Neuronal stem cell (in vitro differentiated cells): ENCODE measurements at regions not wholly inside any gene's neighbourhood (a gene's known extent, or its start where the extent isn't known, plus 50 kb on each side); places are given as distances from the start of the nearest gene placed in this dataset.

Experiments
- DNase-seq: peaks from one replicate; pipeline ENCODE4 v3.0.0-alpha.2; 2013; ENCODE audit warnings: low spot score
- H2AFZ ChIP-seq: one replicate; pipeline ENCODE4 v1.6.1; 2013; ENCODE audit warnings: mild to moderate bottlenecking, low read length, inconsistent platforms
- H2AK5ac ChIP-seq: 2 replicates; pipeline ENCODE4 v1.6.1; 2013; ENCODE audit warnings: low read depth, mild to moderate bottlenecking, inconsistent platforms, low read length, moderate library complexity, mixed read lengths
- H2BK120ac ChIP-seq: 2 replicates; pipeline ENCODE4 v1.6.1; 2013; ENCODE audit warnings: low read depth, mild to moderate bottlenecking, inconsistent platforms, low read length, moderate library complexity, mixed read lengths
- H2BK12ac ChIP-seq: one replicate; pipeline ENCODE4 v1.6.1; 2013; ENCODE audit warnings: low read length, inconsistent platforms
- H2BK15ac ChIP-seq: 2 replicates; pipeline ENCODE4 v1.6.1; 2013; ENCODE audit warnings: mild to moderate bottlenecking, low read length, inconsistent platforms, mixed read lengths
- H2BK5ac ChIP-seq: one replicate; pipeline ENCODE4 v1.6.1; 2013; ENCODE audit warnings: inconsistent platforms, mild to moderate bottlenecking, low read length, moderate library complexity
- H3K14ac ChIP-seq: one replicate; pipeline ENCODE4 v1.6.1; 2013; ENCODE audit warnings: low read length, inconsistent platforms
- H3K18ac ChIP-seq: 2 replicates; pipeline ENCODE4 v1.6.1; 2013; ENCODE audit warnings: low read length, inconsistent platforms
- H3K23ac ChIP-seq: 2 replicates; pipeline ENCODE4 v1.6.1; 2013; ENCODE audit warnings: low read depth, mild to moderate bottlenecking, mixed read lengths, low read length, inconsistent platforms; ENCODE audit not compliant: poor library complexity
- H3K27ac ChIP-seq: replicated peaks from 3 replicates; pipeline ENCODE4 v1.5.1; 2013; ENCODE audit warnings: low read length, inconsistent platforms
- H3K27me3 ChIP-seq, 3 experiments: 2 replicates each; pipeline ENCODE4 v1.6.1; 2013; ENCODE audit warnings: low read length in 3 of 3, mild to moderate bottlenecking in 2 of 3, inconsistent platforms in 1 of 3, low read depth in 1 of 3, mixed read lengths in 1 of 3, moderate library complexity in 1 of 3; ENCODE audit not compliant: control insufficient read depth in 3 of 3, insufficient read depth in 3 of 3
- H3K36me3 ChIP-seq, 2 donors: replicated peaks in 1 of 2; 2 replicates each; pipeline ENCODE4 v1.6.1; 2013; ENCODE audit warnings: low read length in 2 of 2; ENCODE audit not compliant: control insufficient read depth in 2 of 2, insufficient read depth in 2 of 2
- H3K4ac ChIP-seq: 2 replicates; pipeline ENCODE4 v1.6.1; 2013; ENCODE audit warnings: inconsistent platforms, mild to moderate bottlenecking, low read length, moderate library complexity
- H3K4me1 ChIP-seq, 2 donors: 1 replicate in 1 of 2; 2 replicates in 1 of 2; pipeline ENCODE4 v1.6.1; 2013; ENCODE audit warnings: low read length in 2 of 2, low read depth in 1 of 2; ENCODE audit not compliant: control insufficient read depth in 2 of 2, insufficient read depth in 1 of 2
- H3K4me2 ChIP-seq: one replicate; pipeline ENCODE4 v1.6.1; 2013; ENCODE audit warnings: mild to moderate bottlenecking, low read length, inconsistent platforms; ENCODE audit not compliant: insufficient read depth, poor library complexity, severe bottlenecking
- H3K4me3 ChIP-seq, 2 donors: 2 replicates each; pipeline ENCODE4 v1.5.1; 2013; ENCODE audit warnings: low read length in 2 of 2, mild to moderate bottlenecking in 2 of 2, inconsistent platforms in 1 of 2, moderate library complexity in 1 of 2
- H3K79me1 ChIP-seq: one replicate; pipeline ENCODE4 v1.6.1; 2013; ENCODE audit warnings: low read depth, mild to moderate bottlenecking, inconsistent platforms, low read length, moderate library complexity
- H3K9ac ChIP-seq: one replicate; pipeline ENCODE4 v1.6.1; 2013; ENCODE audit warnings: mild to moderate bottlenecking, low read depth, low read length, inconsistent platforms; ENCODE audit not compliant: poor library complexity
- H3K9me3 ChIP-seq, 2 donors: replicated peaks in 1 of 2; 2 replicates each; pipeline versions ENCODE3 to v1.6.1; 2013; ENCODE audit warnings: low read length in 2 of 2, mild to moderate bottlenecking in 2 of 2, inconsistent platforms in 1 of 2, low read depth in 1 of 2, mixed read lengths in 1 of 2, moderate library complexity in 1 of 2; ENCODE audit not compliant: control insufficient read depth in 2 of 2, insufficient read depth in 1 of 2
- H4K8ac ChIP-seq: one replicate; pipeline ENCODE4 v1.6.1; 2013; ENCODE audit warnings: low read depth, mild to moderate bottlenecking, inconsistent platforms, low read length, moderate library complexity
- H4K91ac ChIP-seq: one replicate; pipeline ENCODE4 v1.6.1; 2013; ENCODE audit warnings: low read length, low read depth, mild to moderate bottlenecking, inconsistent platforms; ENCODE audit not compliant: poor library complexity
- WGBS, 2 donors: extraction: QIAGEN DNeasy Blood & Tissue Kit; methylation state at CpG; one replicate each; pipeline ENCODE4 v1.1.7; 2013; ENCODE audit warnings: missing lambda C conversion rate in 2 of 2, mixed read lengths in 1 of 2; ENCODE audit not compliant: insufficient read length in 2 of 2, insufficient replicate concordance in 1 of 2; ENCODE audit errors: extremely low coverage in 2 of 2; 5-methylcytosine and 5-hydroxymethylcytosine counted together

GRCh38 chr4:20020056-20020455, 231.6 kb upstream of the SLIT2 start:
- no peak overlapping the region for H2BK12ac ChIP-seq
- H3K27ac ChIP-seq: no peak overlapping the region
- H4K8ac ChIP-seq: no peak overlapping the region
- no peak overlapping the region for H3K9ac ChIP-seq
- H3K18ac ChIP-seq: no peak overlapping the region
- no peak overlapping the region for H2AK5ac ChIP-seq
- H3K23ac ChIP-seq: no peak overlapping the region
- H3K4ac ChIP-seq: no peak overlapping the region
- H3K4me3 ChIP-seq: no peak overlapping the region
- no peaks in the 10 kb centered on the region for H3K27me3 ChIP-seq
- no CpG with 5 or more reads among the region's 2 CpGs for WGBS, 2 donors
- no peak overlapping the region for H2AFZ ChIP-seq
- no peak overlapping the region for H2BK15ac ChIP-seq
- H4K91ac ChIP-seq: no peak overlapping the region
- H3K4me2 ChIP-seq: no peak overlapping the region
- peaks cover 0 to 6% of the 10 kb centered on the region in 2 donors for H3K9me3 ChIP-seq
- H3K14ac ChIP-seq: no peak overlapping the region
- DNase-seq: no peak
- no peaks in the 10 kb centered on the region for H3K4me1 ChIP-seq
- no peak overlapping the region for H2BK5ac ChIP-seq
- H2BK120ac ChIP-seq: no peak overlapping the region
- no peaks in the 10 kb centered on the region for H3K79me1 ChIP-seq
- no peaks in the 10 kb centered on the region for H3K36me3 ChIP-seq

GRCh38 chr4:20019310-20020015, 232.2 kb upstream of the SLIT2 start:
- no peaks in the 10 kb centered on the region for H3K27me3 ChIP-seq
- H2AK5ac ChIP-seq: no peak overlapping the region
- no peaks in the 10 kb centered on the region for H3K79me1 ChIP-seq
- no peak overlapping the region for H3K18ac ChIP-seq
- no peak overlapping the region for H3K14ac ChIP-seq
- no peak overlapping the region for H3K9ac ChIP-seq
- no peak overlapping the region for H2AFZ ChIP-seq
- H3K4ac ChIP-seq: no peak overlapping the region
- no peaks in the 10 kb centered on the region for H3K36me3 ChIP-seq
- H3K4me2 ChIP-seq: no peak overlapping the region
- H2BK5ac ChIP-seq: no peak overlapping the region
- H2BK12ac ChIP-seq: no peak overlapping the region
- no peak overlapping the region for H2BK15ac ChIP-seq
- no CpG with 5 or more reads among the region's 4 CpGs for WGBS, 2 donors
- no peak for DNase-seq
- H4K91ac ChIP-seq: no peak overlapping the region
- H3K4me1 ChIP-seq: no peaks in the 10 kb centered on the region
- H3K27ac ChIP-seq: no peak overlapping the region
- H4K8ac ChIP-seq: no peak overlapping the region
- H3K4me3 ChIP-seq: no peak overlapping the region
- no peak overlapping the region for H2BK120ac ChIP-seq
- H3K9me3 ChIP-seq: peaks cover 0 to 6% of the 10 kb centered on the region in 2 donors
- H3K23ac ChIP-seq: no peak overlapping the region

GRCh38 chr4:20017777-20018115, 234.0 kb upstream of the SLIT2 start:
- Histone ChIP-seq H3K9ac (no peak overlapping the region), H3K14ac (no peak overlapping the region), H3K18ac (no peak overlapping the region), H2AFZ (no peak overlapping the region), H3K4me1 (no peaks in the 10 kb centered on the region), H4K91ac (no peak overlapping the region), H3K79me1 (no peaks in the 10 kb centered on the region), H2BK12ac (no peak overlapping the region), H3K27ac (no peak overlapping the region), H2BK15ac (no peak overlapping the region), H3K36me3 (no peaks in the 10 kb centered on the region), H2AK5ac (no peak overlapping the region), H4K8ac (no peak overlapping the region), H3K27me3 (no peaks in the 10 kb centered on the region), H3K23ac (no peak overlapping the region), H3K4ac (no peak overlapping the region), H3K9me3 (no peaks in the 10 kb centered on the region), H2BK120ac (no peak overlapping the region), H3K4me2 (no peak overlapping the region), H2BK5ac (no peak overlapping the region), H3K4me3 (no peak overlapping the region)
- WGBS, 2 donors: no CpG with 5 or more reads among the region's 3 CpGs
- no peak for DNase-seq

GRCh38 chr4:20017070-20017776, 234.5 kb upstream of the SLIT2 start:
- H3K4me2 ChIP-seq: no peak overlapping the region
- H2AFZ ChIP-seq: no peak overlapping the region
- no peak overlapping the region for H2AK5ac ChIP-seq
- WGBS, 2 donors: no CpG with 5 or more reads among the region's 1 CpG
- no peak overlapping the region for H3K18ac ChIP-seq
- H3K4me3 ChIP-seq: no peak overlapping the region
- no peaks in the 10 kb centered on the region for H3K36me3 ChIP-seq
- H2BK12ac ChIP-seq: no peak overlapping the region
- no peak overlapping the region for H3K14ac ChIP-seq
- H3K4ac ChIP-seq: no peak overlapping the region
- H4K91ac ChIP-seq: no peak overlapping the region
- H2BK5ac ChIP-seq: no peak overlapping the region
- no peak overlapping the region for H3K27ac ChIP-seq
- H4K8ac ChIP-seq: no peak overlapping the region
- DNase-seq: no peak
- H3K23ac ChIP-seq: no peak overlapping the region
- H2BK120ac ChIP-seq: no peak overlapping the region
- no peak overlapping the region for H3K9ac ChIP-seq
- no peaks in the 10 kb centered on the region for H3K9me3 ChIP-seq
- no peaks in the 10 kb centered on the region for H3K27me3 ChIP-seq
- H2BK15ac ChIP-seq: no peak overlapping the region
- H3K79me1 ChIP-seq: no peaks in the 10 kb centered on the region
- no peaks in the 10 kb centered on the region for H3K4me1 ChIP-seq
